Cardiac muscle cell (in vitro differentiated cells and primary cell): ENCODE measurements at regions not wholly inside any gene's neighbourhood (a gene's known extent, or its start where the extent isn't known, plus 50 kb on each side); places are given as distances from the start of the nearest gene placed in this dataset.
A peak's percentile ranks its signal among the peaks of the same experiment; 100 is the strongest.

Source experiments
- DNase-seq, 2 donors: peaks; one replicate each; pipeline versions ENCODE4 v3.0.0 to v3.0.0-alpha.2; 2010 to 2017; ENCODE audit warnings: low read depth in 1 of 2, low spot score in 1 of 2
- H3K27ac ChIP-seq: fragments of 200-600 bp; sonication (generic); 2 replicates; pipeline ENCODE4 v1.5.1; 2016
- H3K27me3 ChIP-seq: fragments of 200-600 bp; sonication (generic); 2 replicates; pipeline ENCODE4 v1.6.0; 2016; ENCODE audit warnings: control low read depth
- H3K36me3 ChIP-seq: fragments of 200-600 bp; sonication (generic); 2 replicates; pipeline ENCODE4 v1.5.1; 2016; ENCODE audit warnings: control low read depth
- H3K4me1 ChIP-seq: fragments of 200-600 bp; sonication (generic); 2 replicates; pipeline ENCODE4 v1.8.1; 2017; ENCODE audit warnings: low read depth, mild to moderate bottlenecking, mixed run types
- H3K4me3 ChIP-seq: fragments of 200-600 bp; sonication (generic); 2 replicates; pipeline ENCODE4 v1.5.1; 2016; ENCODE audit warnings: mild to moderate bottlenecking
- H3K9me3 ChIP-seq: fragments of 200-600 bp; sonication (generic); 2 replicates; pipeline ENCODE4 v1.5.1; 2017; ENCODE audit warnings: low read depth, mild to moderate bottlenecking, control low read depth
- CTCF ChIP-seq: IDR thresholded peaks from 2 replicates; pipeline ENCODE4 v1.5.1; 2012; ENCODE audit warnings: low read depth, mild to moderate bottlenecking, low read length

- Histone ChIP-seq H3K27ac (no peak overlapping the region), H3K27me3 (no peaks in the 10 kb centered on the region), H3K36me3 (no peaks in the 10 kb centered on the region), H3K4me3 (no peak overlapping the region), H3K4me1 (no peaks in the 10 kb centered on the region), H3K9me3 (peaks cover 3% of the 10 kb centered on the region)
- no peak for DNase-seq
- no peak for TF ChIP-seq CTCF
Measured at GRCh38 chrX:138871739-138872138, 160.2 kb upstream of the FGF13 start.

- no peak for DNase-seq
- no peaks in the 10 kb centered on the region for H3K36me3 ChIP-seq
- TF ChIP-seq CTCF: no peak
- H3K4me3 ChIP-seq: no peak overlapping the region
- H3K4me1 ChIP-seq: no peaks in the 10 kb centered on the region
- H3K27ac ChIP-seq: no peak overlapping the region
- peaks cover 3% of the 10 kb centered on the region for H3K9me3 ChIP-seq
- H3K27me3 ChIP-seq: no peaks in the 10 kb centered on the region
Measured at GRCh38 chrX:138866643-138867042, 155.1 kb upstream of the FGF13 start.

- no peak for DNase-seq
- no peaks in the 10 kb centered on the region for H3K4me1 ChIP-seq
- peaks cover 3% of the 10 kb centered on the region for H3K9me3 ChIP-seq
Measured at GRCh38 chrX:138865093-138865649, 153.7 kb upstream of the FGF13 start.

GRCh38 chrX:138859421-138859820 is 147.9 kb upstream of the FGF13 start:
- Histone ChIP-seq H3K27ac (no peak overlapping the region), H3K9me3 (no peaks in the 10 kb centered on the region), H3K4me3 (no peak overlapping the region), H3K36me3 (no peaks in the 10 kb centered on the region), H3K4me1 (no peaks in the 10 kb centered on the region), H3K27me3 (no peaks in the 10 kb centered on the region)
- no peak for DNase-seq
- no peak for TF ChIP-seq CTCF

More at GRCh38 chrX:138865093-138865649, 153.7 kb upstream of the FGF13 start:
- no peak for TF ChIP-seq CTCF
- Histone ChIP-seq H3K36me3 (no peaks in the 10 kb centered on the region), H3K4me3 (no peak overlapping the region), H3K27me3 (no peaks in the 10 kb centered on the region), H3K27ac (no peak overlapping the region)

GRCh38 chrX:138858951-138859350 is 147.4 kb upstream of the FGF13 start:
- no peaks in the 10 kb centered on the region for H3K4me1 ChIP-seq
- H3K9me3 ChIP-seq: no peaks in the 10 kb centered on the region
- no peak overlapping the region for H3K4me3 ChIP-seq
- no peaks in the 10 kb centered on the region for H3K36me3 ChIP-seq
- no peak overlapping the region for H3K27ac ChIP-seq
- DNase-seq: peak in 1 of 2 donors; percentile 3
- TF ChIP-seq CTCF: no peak
- no peaks in the 10 kb centered on the region for H3K27me3 ChIP-seq
